NB4 (cell line): ENCODE measurements at regions not wholly inside any gene's neighbourhood (a gene's known extent, or its start where the extent isn't known, plus 50 kb on each side); places are given as distances from the start of the nearest gene placed in this dataset.

Experiments used
- DNase-seq: peaks from one replicate; pipeline ENCODE4 v3.0.0; 2010; ENCODE audit warnings: low read depth
- H3K4me3 ChIP-seq: one replicate; pipeline ENCODE4 v1.5.1; 2011; ENCODE audit warnings: mild to moderate bottlenecking, low read depth, low read length, moderate library complexity
- CTCF ChIP-seq: IDR thresholded peaks from one replicate; pipeline ENCODE4 v1.5.1; 2012; ENCODE audit warnings: low read depth, low read length
- MAX ChIP-seq: IDR thresholded peaks from 2 replicates; pipeline ENCODE4 v1.6.1; 2011; ENCODE audit warnings: low read depth, low read length
- MYC ChIP-seq: IDR thresholded peaks from 2 replicates; pipeline ENCODE4 v1.6.1; 2011; ENCODE audit warnings: low read depth, low read length
- POLR2A ChIP-seq: IDR thresholded peaks from 2 replicates; pipeline ENCODE4 v1.6.1; 2011; ENCODE audit warnings: mild to moderate bottlenecking; ENCODE audit not compliant: insufficient read length; ENCODE audit errors: extremely low read depth

DNA sequence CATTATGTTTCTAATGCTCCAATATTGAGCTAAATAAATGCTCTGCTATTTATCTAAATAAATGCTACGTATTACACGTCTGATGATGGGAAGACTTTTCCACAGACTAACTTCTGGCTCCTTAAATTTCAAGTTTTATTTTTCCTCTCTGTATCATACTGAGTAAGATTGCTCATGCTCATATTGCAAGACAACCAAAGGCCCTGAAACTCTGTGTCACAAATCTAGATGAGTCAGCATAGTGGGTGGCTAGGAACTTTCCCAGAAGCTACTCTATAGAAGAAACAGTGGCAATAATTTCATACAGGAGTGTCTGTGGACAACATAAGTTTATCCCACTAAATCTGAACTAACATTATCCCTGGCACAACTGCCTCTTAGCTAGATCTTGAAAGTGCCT is 53.0 kb upstream of the RFX3 start:
- peak; percentile 47 for DNase-seq
- no peak for TF ChIP-seq POLR2A
- TF ChIP-seq CTCF: no peak
- no peak for TF ChIP-seq MYC
- TF ChIP-seq MAX: no peak
- no peak overlapping the region for H3K4me3 ChIP-seq

DNA sequence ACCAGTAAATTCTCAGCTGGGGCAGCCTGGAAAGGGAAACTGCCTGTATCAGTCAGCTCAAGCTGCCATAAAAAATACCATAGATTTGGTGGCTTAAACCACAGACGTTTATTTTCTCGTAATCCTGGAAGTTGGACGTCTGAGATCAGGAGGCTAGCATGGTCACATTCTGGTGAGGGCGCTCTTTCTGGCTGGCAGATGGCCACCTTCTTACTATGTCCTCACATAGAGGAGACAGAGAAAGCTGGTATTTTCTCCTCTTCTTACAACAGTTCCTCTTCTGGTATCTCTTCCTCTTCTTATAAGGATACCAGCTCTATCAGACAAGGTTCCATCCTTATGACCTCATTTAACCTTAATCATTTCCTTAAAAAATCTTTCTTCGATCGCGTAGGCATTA is 50.5 kb upstream of the RFX3 start:
- no peak overlapping the region for H3K4me3 ChIP-seq

GRCh38 chr9:3575821-3576220 is 50.0 kb upstream of the RFX3 start:
- H3K4me3 ChIP-seq: no peak overlapping the region
- no peak for TF ChIP-seq MAX
- 0 out of 2 replicates have a peak, but pooled peaks have one; percentile 8 for TF ChIP-seq MYC
- TF ChIP-seq CTCF: no peak
- no peak for TF ChIP-seq POLR2A
- DNase-seq: no peak

More for the DNA sequence above, 50.5 kb upstream of the RFX3 start:
- peak; percentile 85 for DNase-seq
- peak; percentile 50 for TF ChIP-seq CTCF
- TF ChIP-seq MAX: no peak
